ENCODE measurements at regions not wholly inside any gene's neighbourhood (a gene's known extent, or its start where the extent isn't known, plus 50 kb on each side); places are given as distances from the start of the nearest gene placed in this dataset.

DNA sequence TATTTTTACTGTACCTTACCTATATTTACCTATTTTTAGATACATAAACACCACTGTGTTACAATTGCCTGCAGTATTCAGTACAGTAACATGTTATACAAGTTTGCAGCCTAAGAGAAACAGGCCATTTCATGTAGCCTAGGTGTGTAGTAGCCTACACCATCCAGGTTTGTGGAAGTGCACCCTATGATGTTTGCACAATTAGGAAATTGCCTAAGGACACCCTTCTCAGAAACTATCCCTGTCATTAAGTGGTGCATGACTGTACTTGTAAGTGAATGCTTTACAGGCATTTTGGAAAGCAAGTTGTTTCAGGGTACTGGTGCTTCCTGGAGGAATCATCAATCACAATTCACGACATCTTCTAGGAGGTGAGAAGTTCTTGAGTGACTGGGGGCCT lies 991.8 kb upstream of the SLIT2 start:
- intact Hi-C loops (cut with DNase I) = no loop called here
- H3K9me3 ChIP-seq (ENCODE audit: control insufficient read depth in 2 of 3, insufficient read depth in 1 of 3, low read length in 3 of 3) = no peaks in the 10 kb centered on the region
- DNase-seq (no peak), FAIRE-seq (no peak)
- no peak overlapping the region for H3K4me3 ChIP-seq (ENCODE audit: low read length in 3 of 3)
- TF ChIP-seq, protein P1, sequence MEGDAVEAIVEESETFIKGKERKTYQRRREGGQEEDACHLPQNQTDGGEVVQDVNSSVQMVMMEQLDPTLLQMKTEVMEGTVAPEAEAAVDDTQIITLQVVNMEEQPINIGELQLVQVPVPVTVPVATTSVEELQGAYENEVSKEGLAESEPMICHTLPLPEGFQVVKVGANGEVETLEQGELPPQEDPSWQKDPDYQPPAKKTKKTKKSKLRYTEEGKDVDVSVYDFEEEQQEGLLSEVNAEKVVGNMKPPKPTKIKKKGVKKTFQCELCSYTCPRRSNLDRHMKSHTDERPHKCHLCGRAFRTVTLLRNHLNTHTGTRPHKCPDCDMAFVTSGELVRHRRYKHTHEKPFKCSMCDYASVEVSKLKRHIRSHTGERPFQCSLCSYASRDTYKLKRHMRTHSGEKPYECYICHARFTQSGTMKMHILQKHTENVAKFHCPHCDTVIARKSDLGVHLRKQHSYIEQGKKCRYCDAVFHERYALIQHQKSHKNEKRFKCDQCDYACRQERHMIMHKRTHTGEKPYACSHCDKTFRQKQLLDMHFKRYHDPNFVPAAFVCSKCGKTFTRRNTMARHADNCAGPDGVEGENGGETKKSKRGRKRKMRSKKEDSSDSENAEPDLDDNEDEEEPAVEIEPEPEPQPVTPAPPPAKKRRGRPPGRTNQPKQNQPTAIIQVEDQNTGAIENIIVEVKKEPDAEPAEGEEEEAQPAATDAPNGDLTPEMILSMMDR (IDR thresholded peaks at IDR 0.05; ENCODE audit: borderline replicate concordance, extremely low read depth, insufficient read depth) = no peak
- H3K27me3 ChIP-seq (ENCODE audit: control insufficient read depth, insufficient read depth, low read length) = no peaks in the 10 kb centered on the region
- H3K9ac ChIP-seq (ENCODE audit: low read length in 3 of 3) = no peak overlapping the region
- H3K4me1 ChIP-seq (ENCODE audit: control insufficient read depth in 2 of 3, insufficient read depth in 2 of 3, low read depth in 1 of 3, low read length in 3 of 3) = no peaks in the 10 kb centered on the region
- no peak overlapping the region for H3K27ac ChIP-seq (ENCODE audit: low read depth in 2 of 2, low read length in 2 of 2)
- no peaks in the 10 kb centered on the region for H3K36me3 ChIP-seq (ENCODE audit: control insufficient read depth in 2 of 3, insufficient read depth in 3 of 3, low read length in 3 of 3)

DNA sequence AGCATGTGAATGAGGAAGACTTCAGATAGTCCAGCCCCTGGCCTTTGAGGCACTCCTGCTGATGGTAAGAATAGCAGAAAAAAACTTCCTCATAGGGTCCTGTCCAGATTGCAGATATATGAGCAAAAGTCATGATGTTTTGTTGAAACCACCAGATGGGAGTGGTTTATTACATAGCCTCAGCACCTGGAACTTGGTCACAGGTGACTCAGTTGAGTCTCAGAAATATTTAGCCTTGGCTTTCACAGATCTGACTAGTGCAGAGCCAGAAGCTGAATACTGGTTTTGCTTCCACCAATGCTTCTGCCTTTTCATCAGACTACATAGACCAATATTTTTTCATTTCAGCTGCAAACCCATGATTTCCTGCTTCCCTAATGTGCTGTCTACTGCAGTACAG lies 994.9 kb upstream of the SLIT2 start:
- FAIRE-seq (no peak), DNase-seq (no peak)
- no peaks in the 10 kb centered on the region for H3K36me3 ChIP-seq (ENCODE audit: control insufficient read depth in 2 of 3, insufficient read depth in 3 of 3, low read length in 3 of 3)
- H3K27ac ChIP-seq (ENCODE audit: low read depth in 2 of 2, low read length in 2 of 2) = no peak overlapping the region
- TF ChIP-seq, protein P1 (IDR thresholded peaks at IDR 0.05; ENCODE audit: borderline replicate concordance, extremely low read depth, insufficient read depth) = no peak
- H3K4me3 ChIP-seq (ENCODE audit: low read length in 3 of 3) = no peak overlapping the region
- H3K9ac ChIP-seq (ENCODE audit: low read length in 3 of 3) = no peak overlapping the region
- H3K9me3 ChIP-seq (ENCODE audit: control insufficient read depth in 2 of 3, insufficient read depth in 1 of 3, low read length in 3 of 3) = no peaks in the 10 kb centered on the region
- H3K27me3 ChIP-seq (ENCODE audit: control insufficient read depth, insufficient read depth, low read length) = no peaks in the 10 kb centered on the region
- intact Hi-C loops (cut with DNase I) = no loop called here
- H3K4me1 ChIP-seq (ENCODE audit: control insufficient read depth in 2 of 3, insufficient read depth in 2 of 3, low read depth in 1 of 3, low read length in 3 of 3) = no peaks in the 10 kb centered on the region

DNA sequence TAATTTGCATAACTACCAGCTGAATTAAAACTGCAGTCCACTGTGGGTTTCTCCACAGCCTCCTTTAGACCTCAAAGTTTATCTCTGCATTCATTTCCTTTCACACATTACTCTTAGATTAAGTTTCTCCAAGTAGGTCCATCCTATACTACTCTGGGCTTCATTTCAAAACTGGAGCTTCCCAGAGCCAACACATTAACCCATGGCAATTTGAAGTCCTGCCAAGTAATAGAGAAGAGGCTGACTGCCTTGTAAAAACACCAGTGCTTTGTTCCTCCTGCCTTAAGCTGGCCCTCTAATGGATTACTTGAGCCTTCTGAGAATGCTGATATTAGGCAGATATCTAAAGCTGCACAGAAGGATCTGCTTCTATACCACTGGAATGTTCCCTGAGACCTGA lies 997.2 kb upstream of the SLIT2 start:
- Histone ChIP-seq H3K9me3 (ENCODE audit: control insufficient read depth in 2 of 3, insufficient read depth in 1 of 3, low read length in 3 of 3) (no peaks in the 10 kb centered on the region), H3K4me3 (ENCODE audit: low read length in 3 of 3) (no peak overlapping the region), H3K36me3 (ENCODE audit: control insufficient read depth in 2 of 3, insufficient read depth in 3 of 3, low read length in 3 of 3) (no peaks in the 10 kb centered on the region), H3K27ac (ENCODE audit: low read depth in 2 of 2, low read length in 2 of 2) (no peak overlapping the region), H3K4me1 (ENCODE audit: control insufficient read depth in 2 of 3, insufficient read depth in 2 of 3, low read depth in 1 of 3, low read length in 3 of 3) (no peaks in the 10 kb centered on the region), H3K27me3 (ENCODE audit: control insufficient read depth, insufficient read depth, low read length) (no peaks in the 10 kb centered on the region), H3K9ac (ENCODE audit: low read length in 3 of 3) (no peak overlapping the region)
- intact Hi-C loops (cut with DNase I) = no loop called here
- DNase-seq = no peak
- FAIRE-seq = no peak
- TF ChIP-seq, protein P1 (IDR thresholded peaks at IDR 0.05; ENCODE audit: borderline replicate concordance, extremely low read depth, insufficient read depth) = no peak

DNA sequence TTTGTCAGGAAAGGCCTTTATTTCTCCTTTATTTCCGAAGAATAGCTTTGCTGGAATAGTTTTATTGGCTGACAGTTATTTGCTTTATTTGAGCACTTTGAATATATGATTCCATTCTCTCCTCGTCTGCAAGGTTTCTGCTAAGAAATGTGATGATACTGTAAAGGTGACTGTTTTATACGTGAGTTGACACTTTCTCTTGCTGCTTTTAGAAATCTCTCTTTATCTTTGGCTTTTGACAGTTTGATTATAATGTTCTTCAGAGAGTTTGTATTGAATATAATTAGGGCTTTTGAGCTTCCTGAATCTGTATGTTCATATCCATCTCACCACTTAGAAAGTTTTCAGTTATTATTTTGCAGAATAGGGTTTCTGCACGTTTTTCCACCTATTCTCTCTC lies 1003.7 kb upstream of the SLIT2 start:
- Histone ChIP-seq H3K4me3 (ENCODE audit: low read length in 3 of 3) (no peak overlapping the region), H3K9ac (ENCODE audit: low read length in 3 of 3) (no peak overlapping the region), H3K27me3 (ENCODE audit: control insufficient read depth, insufficient read depth, low read length) (no peaks in the 10 kb centered on the region), H3K4me1 (ENCODE audit: control insufficient read depth in 2 of 3, insufficient read depth in 2 of 3, low read depth in 1 of 3, low read length in 3 of 3) (no peaks in the 10 kb centered on the region), H3K36me3 (ENCODE audit: control insufficient read depth in 2 of 3, insufficient read depth in 3 of 3, low read length in 3 of 3) (no peaks in the 10 kb centered on the region), H3K27ac (ENCODE audit: low read depth in 2 of 2, low read length in 2 of 2) (no peak overlapping the region), H3K9me3 (ENCODE audit: control insufficient read depth in 2 of 3, insufficient read depth in 1 of 3, low read length in 3 of 3) (no peaks in the 10 kb centered on the region)
- FAIRE-seq (no peak), DNase-seq (no peak)
- TF ChIP-seq, protein P1 (IDR thresholded peaks at IDR 0.05; ENCODE audit: borderline replicate concordance, extremely low read depth, insufficient read depth) = no peak
- intact Hi-C loops (cut with DNase I) = no loop called here

All from kidney (tissue), 13 donors.